ENCODE measurements at regions not wholly inside any gene's neighbourhood (a gene's known extent, or its start where the extent isn't known, plus 50 kb on each side); places are given as distances from the start of the nearest gene placed in this dataset.

GRCh38 chr3:145620486-145620885 lies 540.5 kb downstream of the PLOD2 start:
- TF ChIP-seq CTCF (IDR thresholded peaks at IDR 0.05; ENCODE audit: low read depth, low read length, missing input control) (no peak), FOXA1 (IDR thresholded peaks at IDR 0.05) (no peak), HNF4G (IDR thresholded peaks at IDR 0.05) (no peak), SP1 (IDR thresholded peaks at IDR 0.05) (no peak), HNF4A (conservative IDR thresholded peaks at IDR 0.05) (no peak), RAD21 (IDR thresholded peaks at IDR 0.05) (no peak), NR2F2 (IDR thresholded peaks at IDR 0.05) (no peak), REST (IDR thresholded peaks at IDR 0.05) (no peak), ATF3 (IDR thresholded peaks at IDR 0.05) (no peak), JUND (IDR thresholded peaks at IDR 0.05) (no peak), FOXA2 (IDR thresholded peaks at IDR 0.05) (no peak), ZBTB33 (IDR thresholded peaks at IDR 0.05) (no peak), RXRA (IDR thresholded peaks at IDR 0.05) (no peak), YY1 (IDR thresholded peaks at IDR 0.05) (no peak)
- no peak overlapping the region for H3K9ac ChIP-seq (ENCODE audit: low read depth in 1 of 2, low read length in 2 of 2)
- H3K27me3 ChIP-seq (ENCODE audit: control insufficient read depth in 4 of 4, insufficient read depth in 4 of 4, low read length in 3 of 4): no peaks in the 10 kb centered on the region
- H3K4me3 ChIP-seq (ENCODE audit: low read depth in 1 of 3, low read length in 3 of 3): no peak overlapping the region
- no peaks in the 10 kb centered on the region for H3K4me1 ChIP-seq (ENCODE audit: control insufficient read depth in 4 of 4, insufficient read depth in 4 of 4, low read length in 3 of 4)
- H3K9me3 ChIP-seq (ENCODE audit: control insufficient read depth in 4 of 4, low read length in 3 of 4): no peaks in the 10 kb centered on the region
- no peak overlapping the region for H3K27ac ChIP-seq (ENCODE audit: low read depth in 1 of 2, low read length in 2 of 2)
- no peaks in the 10 kb centered on the region for H3K36me3 ChIP-seq (ENCODE audit: control insufficient read depth in 4 of 4, insufficient read depth in 3 of 4, low read depth in 1 of 4, low read length in 3 of 4)
- DNase-seq (ENCODE audit: low spot score): no peak

- no peak overlapping the region for H3K9ac ChIP-seq (ENCODE audit: low read depth in 1 of 2, low read length in 2 of 2)
- DNase-seq (ENCODE audit: low spot score): no peak
- no peaks in the 10 kb centered on the region for H3K4me1 ChIP-seq (ENCODE audit: control insufficient read depth in 4 of 4, insufficient read depth in 4 of 4, low read length in 3 of 4)
- TF ChIP-seq NR2F2 (IDR thresholded peaks at IDR 0.05): no peak
- no peak for TF ChIP-seq RAD21 (IDR thresholded peaks at IDR 0.05)
- TF ChIP-seq GABPA (IDR thresholded peaks at IDR 0.05 in 1 of 2, conservative IDR thresholded peaks at IDR 0.05 in 1 of 2): no peak
- TF ChIP-seq FOXA2 (IDR thresholded peaks at IDR 0.05): no peak
- TF ChIP-seq FOXA1 (IDR thresholded peaks at IDR 0.05): no peak
- no peaks in the 10 kb centered on the region for H3K9me3 ChIP-seq (ENCODE audit: control insufficient read depth in 4 of 4, low read length in 3 of 4)
- H3K27ac ChIP-seq (ENCODE audit: low read depth in 1 of 2, low read length in 2 of 2): no peak overlapping the region
- H3K27me3 ChIP-seq (ENCODE audit: control insufficient read depth in 4 of 4, insufficient read depth in 4 of 4, low read length in 3 of 4): no peaks in the 10 kb centered on the region
- no peaks in the 10 kb centered on the region for H3K36me3 ChIP-seq (ENCODE audit: control insufficient read depth in 4 of 4, insufficient read depth in 3 of 4, low read depth in 1 of 4, low read length in 3 of 4)
- H3K4me3 ChIP-seq (ENCODE audit: low read depth in 1 of 3, low read length in 3 of 3): no peak overlapping the region
These were observed 537.6 kb downstream of the PLOD2 start for GRCh38 chr3:145623349-145623748.
